ENCODE measurements at regions not wholly inside any gene's neighbourhood (a gene's known extent, or its start where the extent isn't known, plus 50 kb on each side); places are given as distances from the start of the nearest gene placed in this dataset.

DNA sequence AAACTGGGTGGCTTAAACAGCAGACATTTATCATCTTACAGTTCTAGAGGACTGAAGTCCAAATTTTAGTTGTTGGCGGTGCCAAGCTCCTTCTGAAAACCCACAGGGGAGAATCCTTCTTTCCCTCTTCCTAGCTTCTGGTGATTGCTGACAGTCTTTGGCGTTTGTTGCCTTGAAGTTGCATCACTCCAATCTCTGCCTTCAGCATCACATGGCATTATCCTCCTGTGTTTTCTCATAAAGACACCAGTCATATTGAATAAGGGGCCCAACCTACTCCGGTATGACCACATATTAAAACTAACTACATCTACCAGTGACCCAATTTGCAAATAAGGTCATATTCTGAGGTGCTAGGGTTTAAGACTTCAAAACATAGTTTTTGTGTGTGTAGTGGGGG lies 472.1 kb upstream of the IGFBP3 start:
- DNase-seq (ENCODE audit: low spot score) = no peak
- Histone ChIP-seq H3K27ac (ENCODE audit: poor library complexity, severe bottlenecking) (no peak overlapping the region), H3K4me3 (ENCODE audit: severe bottlenecking) (no peak overlapping the region), H3K4me1 (ENCODE audit: insufficient read depth, poor library complexity, severe bottlenecking) (no peaks in the 10 kb centered on the region), H3K36me3 (ENCODE audit: low read depth) (no peaks in the 10 kb centered on the region), H3K9me3 (ENCODE audit: severe bottlenecking) (no peaks in the 10 kb centered on the region), H3K27me3 (ENCODE audit: insufficient read depth, poor library complexity, severe bottlenecking) (no peaks in the 10 kb centered on the region)
- TF ChIP-seq, protein P1, sequence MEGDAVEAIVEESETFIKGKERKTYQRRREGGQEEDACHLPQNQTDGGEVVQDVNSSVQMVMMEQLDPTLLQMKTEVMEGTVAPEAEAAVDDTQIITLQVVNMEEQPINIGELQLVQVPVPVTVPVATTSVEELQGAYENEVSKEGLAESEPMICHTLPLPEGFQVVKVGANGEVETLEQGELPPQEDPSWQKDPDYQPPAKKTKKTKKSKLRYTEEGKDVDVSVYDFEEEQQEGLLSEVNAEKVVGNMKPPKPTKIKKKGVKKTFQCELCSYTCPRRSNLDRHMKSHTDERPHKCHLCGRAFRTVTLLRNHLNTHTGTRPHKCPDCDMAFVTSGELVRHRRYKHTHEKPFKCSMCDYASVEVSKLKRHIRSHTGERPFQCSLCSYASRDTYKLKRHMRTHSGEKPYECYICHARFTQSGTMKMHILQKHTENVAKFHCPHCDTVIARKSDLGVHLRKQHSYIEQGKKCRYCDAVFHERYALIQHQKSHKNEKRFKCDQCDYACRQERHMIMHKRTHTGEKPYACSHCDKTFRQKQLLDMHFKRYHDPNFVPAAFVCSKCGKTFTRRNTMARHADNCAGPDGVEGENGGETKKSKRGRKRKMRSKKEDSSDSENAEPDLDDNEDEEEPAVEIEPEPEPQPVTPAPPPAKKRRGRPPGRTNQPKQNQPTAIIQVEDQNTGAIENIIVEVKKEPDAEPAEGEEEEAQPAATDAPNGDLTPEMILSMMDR (IDR thresholded peaks at IDR 0.05; ENCODE audit: poor library complexity, severe bottlenecking) = no peak
- ATAC-seq (ENCODE audit: low read depth) = no peak

DNA sequence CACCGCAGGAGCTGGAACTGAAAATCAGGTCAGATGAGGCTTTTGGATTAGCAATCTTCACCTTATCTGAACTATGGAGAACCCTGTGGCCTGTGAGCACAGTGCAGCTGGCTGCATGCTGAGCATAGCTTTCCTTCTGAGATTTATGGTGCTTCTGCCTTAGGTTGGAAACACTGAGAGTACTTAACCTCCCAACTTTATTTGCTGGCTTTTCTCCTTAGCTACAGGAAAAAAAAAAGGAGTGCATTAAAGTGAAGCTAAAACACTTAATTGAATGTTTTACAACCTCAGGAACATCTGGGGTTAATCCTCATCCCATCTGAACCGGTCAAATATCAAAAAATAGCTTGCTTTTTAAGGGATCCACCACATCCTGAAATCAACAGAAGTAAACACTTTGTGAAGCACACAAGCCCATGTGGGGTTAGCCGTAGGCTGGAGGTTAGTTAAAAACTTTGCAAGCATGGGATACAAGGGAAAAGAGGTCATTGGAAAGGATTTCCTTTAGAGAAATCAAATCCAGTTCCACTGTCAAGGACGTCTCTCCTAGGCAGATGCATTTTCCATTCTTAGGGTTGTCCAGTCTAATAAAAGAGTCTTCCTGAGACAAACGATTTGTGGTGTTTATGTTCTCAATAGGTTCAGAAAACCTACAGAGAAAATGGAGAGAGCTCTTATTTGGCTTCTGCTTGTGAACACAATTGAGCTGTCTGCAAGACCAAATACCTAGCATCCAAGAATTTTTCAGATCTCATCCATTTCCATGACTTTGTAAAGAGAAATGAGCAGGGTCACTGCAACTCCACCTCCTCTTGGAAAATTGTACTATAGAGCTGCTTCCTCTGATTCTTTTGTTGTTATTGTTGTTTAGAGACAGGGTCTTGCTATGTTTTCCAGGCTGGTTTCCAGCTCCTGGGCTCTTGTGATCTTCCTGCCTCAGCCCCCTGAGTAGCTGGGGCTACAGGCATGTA lies 470.4 kb upstream of the IGFBP3 start:
- TF ChIP-seq, protein P1 (IDR thresholded peaks at IDR 0.05; ENCODE audit: poor library complexity, severe bottlenecking) = no peak
- ATAC-seq (ENCODE audit: low read depth) (no peak), DNase-seq (ENCODE audit: low spot score) (no peak)
- Histone ChIP-seq H3K36me3 (ENCODE audit: low read depth) (no peaks in the 10 kb centered on the region), H3K4me1 (ENCODE audit: insufficient read depth, poor library complexity, severe bottlenecking) (peaks cover 5% of the 10 kb centered on the region), H3K4me3 (ENCODE audit: severe bottlenecking) (no peak overlapping the region), H3K27ac (ENCODE audit: poor library complexity, severe bottlenecking) (no peak overlapping the region), H3K9me3 (ENCODE audit: severe bottlenecking) (no peaks in the 10 kb centered on the region), H3K27me3 (ENCODE audit: insufficient read depth, poor library complexity, severe bottlenecking) (no peaks in the 10 kb centered on the region)

DNA sequence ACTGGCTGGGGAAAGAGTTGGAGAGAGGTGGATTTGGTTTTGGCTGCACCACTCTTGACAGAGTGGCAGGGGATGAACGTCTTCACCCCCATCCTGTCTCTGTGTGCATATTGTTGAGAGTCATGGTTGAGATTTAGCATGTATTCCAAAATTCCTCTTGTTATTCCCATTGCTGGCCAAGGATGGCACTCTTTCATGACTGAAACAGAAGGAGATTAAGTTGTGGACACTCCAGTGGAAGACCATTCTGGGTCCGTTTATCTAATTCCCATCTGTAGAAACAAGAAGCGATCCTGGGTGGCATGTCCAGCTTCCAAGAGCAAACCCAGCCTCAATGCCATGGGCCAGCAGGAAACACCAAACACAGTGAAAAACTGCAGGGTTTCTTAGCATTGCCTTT lies 469.0 kb upstream of the IGFBP3 start:
- Histone ChIP-seq H3K9me3 (ENCODE audit: severe bottlenecking) (no peaks in the 10 kb centered on the region), H3K4me3 (ENCODE audit: severe bottlenecking) (no peak overlapping the region), H3K36me3 (ENCODE audit: low read depth) (no peaks in the 10 kb centered on the region), H3K4me1 (ENCODE audit: insufficient read depth, poor library complexity, severe bottlenecking) (peaks cover 17% of the 10 kb centered on the region), H3K27me3 (ENCODE audit: insufficient read depth, poor library complexity, severe bottlenecking) (no peaks in the 10 kb centered on the region), H3K27ac (ENCODE audit: poor library complexity, severe bottlenecking) (no peak overlapping the region)
- ATAC-seq (ENCODE audit: low read depth) (no peak), DNase-seq (ENCODE audit: low spot score) (no peak)
- TF ChIP-seq, protein P1 (IDR thresholded peaks at IDR 0.05; ENCODE audit: poor library complexity, severe bottlenecking) = no peak

DNA sequence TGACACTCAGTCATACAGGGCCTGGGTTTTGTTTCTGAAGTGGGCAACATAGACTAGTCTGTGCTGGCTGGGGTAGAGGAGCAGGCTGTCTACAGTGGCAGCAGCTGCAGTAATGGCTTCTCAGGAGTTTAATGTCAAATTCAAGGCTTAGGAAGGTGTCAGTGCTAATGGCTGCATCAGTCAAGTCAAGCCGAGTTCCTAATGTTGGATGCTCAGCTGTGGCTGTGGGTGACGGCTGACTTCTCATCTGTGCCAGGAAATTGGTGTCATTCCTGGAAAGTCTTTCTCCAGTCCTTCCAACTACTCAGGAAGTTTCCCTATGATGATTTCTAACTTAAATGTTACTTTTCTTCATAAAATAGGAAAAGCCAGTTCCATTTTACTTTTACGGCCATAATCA lies 468.1 kb upstream of the IGFBP3 start:
- ATAC-seq (ENCODE audit: low read depth) (no peak), DNase-seq (ENCODE audit: low spot score) (no peak)
- no peak overlapping the region for H3K4me3 ChIP-seq (ENCODE audit: severe bottlenecking)
- no peak overlapping the region for H3K27ac ChIP-seq (ENCODE audit: poor library complexity, severe bottlenecking)
- H3K27me3 ChIP-seq (ENCODE audit: insufficient read depth, poor library complexity, severe bottlenecking) = no peaks in the 10 kb centered on the region
- H3K4me1 ChIP-seq (ENCODE audit: insufficient read depth, poor library complexity, severe bottlenecking) = peaks cover 21% of the 10 kb centered on the region
- TF ChIP-seq, protein P1 (IDR thresholded peaks at IDR 0.05; ENCODE audit: poor library complexity, severe bottlenecking) = no peak
- H3K36me3 ChIP-seq (ENCODE audit: low read depth) = no peaks in the 10 kb centered on the region
- no peaks in the 10 kb centered on the region for H3K9me3 ChIP-seq (ENCODE audit: severe bottlenecking)

DNA sequence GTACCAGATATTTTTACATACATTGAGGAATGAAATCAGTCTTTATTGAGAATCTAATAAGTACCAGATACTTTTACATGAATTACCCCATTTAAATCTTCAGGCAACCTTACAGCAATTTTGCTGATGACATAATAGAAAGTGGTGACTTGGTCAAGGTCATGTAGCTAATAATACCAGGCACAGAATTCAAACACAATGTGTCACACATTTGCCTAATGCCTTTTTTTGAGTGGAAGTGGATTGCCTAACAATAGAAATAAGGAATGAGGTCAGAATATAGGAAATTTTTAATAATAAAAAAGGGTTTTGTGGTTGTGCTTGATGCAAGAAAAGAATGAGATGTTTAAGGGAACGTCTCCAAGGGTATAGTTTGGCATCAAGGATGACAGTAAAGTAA lies 466.6 kb upstream of the IGFBP3 start:
- no peaks in the 10 kb centered on the region for H3K9me3 ChIP-seq (ENCODE audit: severe bottlenecking)
- DNase-seq (ENCODE audit: low spot score) (no peak), ATAC-seq (ENCODE audit: low read depth) (no peak)
- TF ChIP-seq, protein P1 (IDR thresholded peaks at IDR 0.05; ENCODE audit: poor library complexity, severe bottlenecking) = no peak
- no peak overlapping the region for H3K4me3 ChIP-seq (ENCODE audit: severe bottlenecking)
- H3K27me3 ChIP-seq (ENCODE audit: insufficient read depth, poor library complexity, severe bottlenecking) = no peaks in the 10 kb centered on the region
- H3K36me3 ChIP-seq (ENCODE audit: low read depth) = no peaks in the 10 kb centered on the region
- H3K27ac ChIP-seq (ENCODE audit: poor library complexity, severe bottlenecking) = peak overlapping the region; percentile 70
- H3K4me1 ChIP-seq (ENCODE audit: insufficient read depth, poor library complexity, severe bottlenecking) = peaks cover 21% of the 10 kb centered on the region
